ENCODE measurements at regions not wholly inside any gene's neighbourhood (a gene's known extent, or its start where the extent isn't known, plus 50 kb on each side); places are given as distances from the start of the nearest gene placed in this dataset.

- TF ChIP-seq POLR2A (IDR thresholded peaks at IDR 0.05) (no peak), CTCF (IDR thresholded peaks at IDR 0.05) (no peak), POLR2AphosphoS5 (IDR thresholded peaks at IDR 0.05) (no peak), EP300 (IDR thresholded peaks at IDR 0.05) (no peak)
Measured at GRCh38 chr7:26046150-26046549, 105.8 kb upstream of the NFE2L3 start.

Data from sigmoid colon (tissue), 4 donors.